HepG2 (cell line): ENCODE measurements at regions not wholly inside any gene's neighbourhood (a gene's known extent, or its start where the extent isn't known, plus 50 kb on each side); places are given as distances from the start of the nearest gene placed in this dataset.

Source experiments
- ARNT ChIP-seq: fragments of 450-650 bp; IDR thresholded peaks from 2 replicates; pipeline ENCODE4 v1.6.1; 2017
- CTCF ChIP-seq: sonication (generic); formaldehyde crosslinking; IDR thresholded peaks from 2 replicates; pipeline ENCODE4 v1.5.0; 2020; ENCODE audit warnings: mild to moderate bottlenecking, missing genetic modification reagents, moderate library complexity
- PHF21A ChIP-seq: sonication (generic); formaldehyde crosslinking; IDR thresholded peaks from 2 replicates; pipeline ENCODE4 v1.5.0; 2020; ENCODE audit warnings: mild to moderate bottlenecking, missing genetic modification reagents
- ZNF709 ChIP-seq: sonication (generic); formaldehyde crosslinking; IDR thresholded peaks from 2 replicates; pipeline ENCODE4 v1.5.0; 2020; ENCODE audit warnings: mild to moderate bottlenecking, missing genetic modification reagents
- ZNF776 ChIP-seq: sonication (generic); formaldehyde crosslinking; IDR thresholded peaks from 2 replicates; pipeline ENCODE4 v1.4.0; 2020; ENCODE audit warnings: mild to moderate bottlenecking, missing genetic modification reagents

GRCh38 chr5:67474597-67475238 is 278.1 kb upstream of the CD180 start:
- TF ChIP-seq PHF21A = no peak
- no peak for TF ChIP-seq ARNT
- TF ChIP-seq ZNF776 (CRISPR knock-in tag) = no peak
- TF ChIP-seq ZNF709 (CRISPR knock-in tag) = no peak
- TF ChIP-seq CTCF = no peak
